Common myeloid progenitor, CD34-positive (primary cell): ENCODE measurements at regions not wholly inside any gene's neighbourhood (a gene's known extent, or its start where the extent isn't known, plus 50 kb on each side); places are given as distances from the start of the nearest gene placed in this dataset.

ENCODE experiments used
- CTCF ChIA-PET: fragments of 350-600 bp; sonication (Branson Sonifier 250); formaldehyde crosslinking; loops from one replicate; lab custom pipeline; 2021; ENCODE audit warnings: antibody characterized with exemption; lab: Charles Lee
- POLR2A ChIA-PET: fragments of 350-600 bp; sonication (Branson Sonifier 250); formaldehyde crosslinking; loops from one replicate; lab custom pipeline; 2021; ENCODE audit warnings: antibody characterized with exemption; lab: Charles Lee
- DNase-seq, 3 donors: peaks; one replicate each; pipeline versions ENCODE4 v3.0.0 to v3.0.0-alpha.2; 2013
- H3K27ac ChIP-seq, 2 experiments: 1 replicate in 1 of 2; 2 replicates in 1 of 2; pipeline ENCODE4 v1.7.0; 2013; ENCODE audit warnings: inconsistent platforms in 2 of 2, low read length in 2 of 2, mild to moderate bottlenecking in 2 of 2, low read depth in 1 of 2, moderate library complexity in 1 of 2; ENCODE audit not compliant: severe bottlenecking in 2 of 2, insufficient read depth in 1 of 2, poor library complexity in 1 of 2
- H3K27me3 ChIP-seq, 5 experiments: replicated peaks in 2 of 5; 1 replicate in 3 of 5; 2 replicates in 2 of 5; pipeline versions ENCODE4 v1.6.1 to v1.7.0; 2013; ENCODE audit warnings: low read length in 4 of 5, mild to moderate bottlenecking in 2 of 5, moderate library complexity in 2 of 5, inconsistent platforms in 1 of 5; ENCODE audit not compliant: insufficient read depth in 5 of 5, control insufficient read depth in 4 of 5
- H3K36me3 ChIP-seq, 4 experiments: 1 replicate in 2 of 4; 2 replicates in 2 of 4; pipeline versions ENCODE4 v1.6.1 to v1.7.0; 2013; ENCODE audit warnings: low read length in 3 of 4, control low read depth in 1 of 4, mild to moderate bottlenecking in 1 of 4; ENCODE audit not compliant: control insufficient read depth in 4 of 4, insufficient read depth in 4 of 4
- H3K4me1 ChIP-seq, 4 experiments: 1 replicate in 3 of 4; 2 replicates in 1 of 4; pipeline versions ENCODE4 v1.6.1 to v1.7.1; 2013; ENCODE audit warnings: low read length in 3 of 4, mild to moderate bottlenecking in 3 of 4, control low read depth in 1 of 4, inconsistent platforms in 1 of 4, moderate library complexity in 1 of 4; ENCODE audit not compliant: control insufficient read depth in 4 of 4, insufficient read depth in 4 of 4; ENCODE audit errors: control extremely low read depth in 1 of 4
- H3K4me3 ChIP-seq, 7 experiments: 1 replicate in 4 of 7; 2 replicates in 3 of 7; pipeline versions ENCODE4 v1.5.1 to v1.7.0; 2013; ENCODE audit warnings: mild to moderate bottlenecking in 7 of 7, low read length in 6 of 7, moderate library complexity in 6 of 7, inconsistent platforms in 2 of 7, low read depth in 2 of 7, control low read depth in 1 of 7; ENCODE audit not compliant: insufficient read depth in 4 of 7, control insufficient read depth in 1 of 7; ENCODE audit errors: extremely low read depth in 1 of 7
- H3K9me3 ChIP-seq, 5 experiments: 1 replicate in 4 of 5; 2 replicates in 1 of 5; pipeline versions ENCODE4 v1.6.1 to v1.7.1; 2013; ENCODE audit warnings: low read length in 4 of 5, mild to moderate bottlenecking in 2 of 5, inconsistent platforms in 1 of 5, low read depth in 1 of 5, moderate library complexity in 1 of 5; ENCODE audit not compliant: control insufficient read depth in 4 of 5, insufficient read depth in 2 of 5; ENCODE audit errors: control extremely low read depth in 1 of 5
- WGBS: methylation state at CpG from one replicate; pipeline ENCODE4 v1.1.5; 2013; ENCODE audit not compliant: insufficient coverage; 5-methylcytosine and 5-hydroxymethylcytosine counted together

DNA sequence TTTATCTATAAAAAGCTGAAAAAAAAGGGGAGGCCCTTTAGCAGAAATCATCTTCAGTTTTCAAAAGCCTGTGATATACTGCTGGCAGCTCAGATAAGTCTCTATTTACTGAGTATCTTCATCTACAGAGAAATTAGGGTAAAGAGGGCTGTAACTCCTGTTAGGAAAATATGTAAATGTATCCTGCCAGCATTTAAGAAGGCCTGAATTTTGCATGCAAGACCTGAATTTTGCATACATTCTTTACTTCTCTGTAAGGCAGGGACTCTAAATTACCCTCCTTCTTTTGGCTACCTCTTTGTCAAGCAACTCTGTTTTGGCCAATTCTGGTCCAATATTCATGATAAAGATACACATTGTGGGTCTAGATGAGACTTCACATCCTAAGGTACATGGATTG is 150.6 kb upstream of the SPACA1 start:
- Histone ChIP-seq H3K27ac (no peak overlapping the region), H3K27me3 (no peaks in the 10 kb centered on the region), H3K9me3 (no peaks in the 10 kb centered on the region), H3K4me1 (no peaks in the 10 kb centered on the region), H3K4me3 (no peak overlapping the region), H3K36me3 (no peaks in the 10 kb centered on the region)
- DNase-seq, result no peak
- ChIA-PET POLR2A (no interaction called here), CTCF (no interaction called here)

DNA sequence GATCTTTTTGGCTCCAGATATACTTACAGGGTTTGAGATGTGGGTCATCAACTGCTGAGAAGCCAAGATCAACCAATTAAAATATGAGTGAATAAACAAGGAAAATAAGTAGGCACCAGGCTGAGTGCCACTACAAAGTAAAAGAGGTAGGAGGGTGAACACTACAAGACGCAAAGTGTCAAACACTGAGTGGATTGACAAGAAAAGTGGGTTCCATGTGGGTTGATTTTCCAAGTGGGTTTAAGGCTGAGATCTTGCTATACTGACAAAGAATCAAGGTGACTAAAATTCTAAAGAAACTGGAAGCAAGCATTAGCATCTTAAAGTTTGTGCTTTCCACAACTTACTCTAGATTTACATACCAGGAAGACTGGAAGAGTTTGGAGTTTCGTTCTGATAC is 160.4 kb upstream of the SPACA1 start:
- Histone ChIP-seq H3K27me3 (peaks cover 0 to 6% (median 0%) of the 10 kb centered on the region in 5 experiments), H3K4me1 (no peaks in the 10 kb centered on the region), H3K4me3 (no peak overlapping the region), H3K9me3 (peaks cover 0 to 1% (median 0%) of the 10 kb centered on the region in 5 experiments), H3K27ac (no peak overlapping the region), H3K36me3 (no peaks in the 10 kb centered on the region)
- 100% methylated on average over 1 of the region's 2 CpGs for WGBS
- DNase-seq, result no peak
- CTCF ChIA-PET, result no interaction called here
- POLR2A ChIA-PET, result no interaction called here

GRCh38 chr6:87884203-87884602 is 163.4 kb upstream of the SPACA1 start:
- ChIA-PET POLR2A (no interaction called here), CTCF (no interaction called here)
- DNase-seq, result no peak
- Histone ChIP-seq H3K27ac (no peak overlapping the region), H3K9me3 (peaks cover 0 to 1% (median 0%) of the 10 kb centered on the region in 5 experiments), H3K4me3 (no peak overlapping the region), H3K36me3 (no peaks in the 10 kb centered on the region), H3K27me3 (peaks cover 0 to 6% (median 0%) of the 10 kb centered on the region in 5 experiments), H3K4me1 (no peaks in the 10 kb centered on the region)
- WGBS, result 100% methylated on average over 1 of the region's 1 CpG

DNA sequence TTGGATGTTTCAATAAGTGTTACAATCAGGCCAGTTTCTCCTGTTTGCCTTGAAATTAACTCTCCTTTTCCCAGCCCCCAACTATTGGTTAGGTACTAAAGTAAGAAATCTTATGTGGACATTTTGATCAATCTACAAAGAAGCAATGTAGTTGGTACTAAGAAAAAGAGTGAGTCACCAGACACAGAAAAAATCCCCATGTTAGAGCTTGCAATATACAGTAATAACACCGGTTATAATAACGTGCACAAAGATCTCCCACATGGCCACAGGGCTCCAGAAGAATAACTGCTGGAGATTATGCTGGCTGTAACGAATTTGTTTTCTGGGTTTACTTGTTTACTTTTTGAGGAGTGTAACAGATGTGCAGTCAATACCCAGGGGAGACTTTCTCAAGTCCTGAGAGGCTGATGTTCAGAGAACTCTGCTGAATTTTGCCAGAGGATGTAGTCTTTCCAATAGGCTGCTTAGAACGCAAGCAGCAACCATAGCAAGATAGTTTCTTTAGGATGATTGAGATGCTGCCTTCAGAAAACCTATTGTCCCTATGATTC is 166.2 kb upstream of the SPACA1 start:
- POLR2A ChIA-PET, result no interaction called here
- H3K27me3 ChIP-seq, result peaks cover 0 to 9% (median 0%) of the 10 kb centered on the region in 5 experiments
- 100% methylated on average over 2 of the region's 4 CpGs for WGBS
- DNase-seq, result no peak
- H3K4me1 ChIP-seq, result no peaks in the 10 kb centered on the region
- H3K4me3 ChIP-seq, result no peak overlapping the region
- no peaks in the 10 kb centered on the region for H3K36me3 ChIP-seq
- H3K27ac ChIP-seq, result no peak overlapping the region
- CTCF ChIA-PET, result no interaction called here
- H3K9me3 ChIP-seq, result no peaks in the 10 kb centered on the region

DNA sequence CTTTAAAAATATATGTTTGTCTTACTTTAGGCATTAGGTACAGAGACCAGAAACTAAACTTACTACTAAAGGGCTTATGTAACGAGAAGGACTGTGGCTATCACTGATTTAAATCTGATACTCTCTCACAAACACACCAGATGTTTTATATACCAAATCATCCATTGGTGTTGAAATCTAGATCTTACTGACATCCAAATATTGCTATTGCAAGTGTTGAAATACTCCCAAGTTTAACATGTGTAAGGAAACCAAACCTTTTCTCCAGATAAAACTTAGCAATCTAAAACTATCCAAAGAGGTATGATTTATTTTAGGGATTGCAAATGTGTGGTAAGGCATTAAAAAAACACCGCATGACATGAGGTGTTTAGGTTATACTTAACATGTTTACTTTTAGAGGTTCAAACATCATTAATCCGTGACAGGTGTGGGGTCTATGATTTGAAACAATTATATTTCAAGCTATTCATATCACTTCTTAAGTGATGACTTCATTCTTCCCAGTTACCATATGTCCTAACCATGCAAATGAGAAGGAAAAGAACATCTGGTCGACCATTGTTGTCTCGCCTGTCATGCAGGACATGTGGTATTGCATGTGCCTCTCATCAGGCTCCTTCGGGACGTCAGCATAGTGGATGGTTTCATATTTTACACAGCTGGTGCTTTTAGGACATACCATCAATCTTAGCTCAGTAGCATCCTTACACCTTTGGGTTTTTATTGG is 168.3 kb upstream of the SPACA1 start:
- Histone ChIP-seq H3K9me3 (no peaks in the 10 kb centered on the region), H3K36me3 (no peaks in the 10 kb centered on the region), H3K4me1 (no peaks in the 10 kb centered on the region), H3K27me3 (peaks cover 0 to 5% (median 2%) of the 10 kb centered on the region in 5 experiments), H3K27ac (no peak overlapping the region), H3K4me3 (no peak overlapping the region)
- 100% methylated on average over 1 of the region's 7 CpGs for WGBS
- ChIA-PET POLR2A (no interaction called here), CTCF (no interaction called here)
- no peak for DNase-seq

GRCh38 chr6:87875781-87876180 is 171.9 kb upstream of the SPACA1 start:
- no peak for DNase-seq
- Histone ChIP-seq H3K36me3 (no peaks in the 10 kb centered on the region), H3K27ac (no peak overlapping the region), H3K4me1 (no peaks in the 10 kb centered on the region), H3K27me3 (peaks cover 0 to 7% (median 0%) of the 10 kb centered on the region in 5 experiments), H3K4me3 (no peak overlapping the region), H3K9me3 (no peaks in the 10 kb centered on the region)
- no CpG with 5 or more reads among the region's 1 CpG for WGBS
- POLR2A ChIA-PET, result no interaction called here
- CTCF ChIA-PET, result no interaction called here

GRCh38 chr6:87873556-87873955 is 171.5 kb upstream of the AKIRIN2 start:
- DNase-seq, result no peak
- CTCF ChIA-PET, result no interaction called here

More at GRCh38 chr6:87873556-87873955, 171.5 kb upstream of the AKIRIN2 start:
- 100% methylated on average over 1 of the region's 3 CpGs for WGBS
- H3K27me3 ChIP-seq, result peaks cover 0 to 7% (median 0%) of the 10 kb centered on the region in 5 experiments
- no peaks in the 10 kb centered on the region for H3K4me1 ChIP-seq
- H3K4me3 ChIP-seq, result no peak overlapping the region
- POLR2A ChIA-PET, result no interaction called here
- H3K36me3 ChIP-seq, result no peaks in the 10 kb centered on the region
- no peaks in the 10 kb centered on the region for H3K9me3 ChIP-seq
- H3K27ac ChIP-seq, result no peak overlapping the region
